ENCODE measurements at regions not wholly inside any gene's neighbourhood (a gene's known extent, or its start where the extent isn't known, plus 50 kb on each side); places are given as distances from the start of the nearest gene placed in this dataset.
A peak's percentile ranks its signal among the peaks of the same experiment; 100 is the strongest.

DNA sequence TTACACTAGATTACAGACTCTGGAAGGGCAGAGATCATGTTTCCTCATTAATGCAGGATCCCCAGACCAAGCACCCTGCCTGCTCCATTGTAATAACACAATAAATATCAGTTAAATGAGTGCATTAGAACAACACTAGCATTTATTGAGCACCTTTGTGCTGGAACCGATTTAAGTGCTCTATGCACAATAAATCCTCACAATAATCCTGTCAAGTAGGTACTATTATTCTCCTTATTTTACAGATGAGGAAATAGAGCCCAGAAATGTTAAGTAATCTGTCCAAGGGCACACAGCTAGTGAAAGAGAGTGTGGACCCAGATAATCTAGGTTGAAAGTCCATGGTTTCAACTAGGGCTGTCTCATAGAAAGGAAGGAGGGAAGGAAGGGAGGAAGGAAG, 69.8 kb downstream of the MAP1LC3B2 start:
- peaks cover 6% of the 10 kb centered on the region for H3K27me3 Mint-ChIP-seq (ENCODE audit: low read depth, poor library complexity)
- no peaks in the 10 kb centered on the region for H3K36me3 Mint-ChIP-seq (ENCODE audit: low read depth)

GRCh38 chr12:116628450-116628793, 69.2 kb downstream of the MAP1LC3B2 start:
- TF ChIP-seq CTCF (IDR thresholded peaks at IDR 0.05): no peak
- peaks cover 6% of the 10 kb centered on the region for H3K27me3 Mint-ChIP-seq (ENCODE audit: low read depth, poor library complexity)
- H3K27ac Mint-ChIP-seq: peak overlapping the region; percentile 33
- H3K4me1 Mint-ChIP-seq: peaks cover 44% of the 10 kb centered on the region
- no peaks in the 10 kb centered on the region for H3K36me3 Mint-ChIP-seq (ENCODE audit: low read depth)
- no peak overlapping the region for H3K4me3 Mint-ChIP-seq
- no peak for DNase-seq
- H3K9me3 Mint-ChIP-seq: peaks cover under 1% of the 10 kb centered on the region

More for the DNA sequence above, 69.8 kb downstream of the MAP1LC3B2 start:
- Mint-ChIP-seq H3K4me3 (no peak overlapping the region), H3K27ac (peak overlapping the region; percentile 33), H3K9me3 (no peaks in the 10 kb centered on the region), H3K4me1 (peaks cover 48% of the 10 kb centered on the region)
- TF ChIP-seq CTCF (IDR thresholded peaks at IDR 0.05): no peak
- DNase-seq: no peak
